ENCODE measurements at regions not wholly inside any gene's neighbourhood (a gene's known extent, or its start where the extent isn't known, plus 50 kb on each side); places are given as distances from the start of the nearest gene placed in this dataset.

DNA sequence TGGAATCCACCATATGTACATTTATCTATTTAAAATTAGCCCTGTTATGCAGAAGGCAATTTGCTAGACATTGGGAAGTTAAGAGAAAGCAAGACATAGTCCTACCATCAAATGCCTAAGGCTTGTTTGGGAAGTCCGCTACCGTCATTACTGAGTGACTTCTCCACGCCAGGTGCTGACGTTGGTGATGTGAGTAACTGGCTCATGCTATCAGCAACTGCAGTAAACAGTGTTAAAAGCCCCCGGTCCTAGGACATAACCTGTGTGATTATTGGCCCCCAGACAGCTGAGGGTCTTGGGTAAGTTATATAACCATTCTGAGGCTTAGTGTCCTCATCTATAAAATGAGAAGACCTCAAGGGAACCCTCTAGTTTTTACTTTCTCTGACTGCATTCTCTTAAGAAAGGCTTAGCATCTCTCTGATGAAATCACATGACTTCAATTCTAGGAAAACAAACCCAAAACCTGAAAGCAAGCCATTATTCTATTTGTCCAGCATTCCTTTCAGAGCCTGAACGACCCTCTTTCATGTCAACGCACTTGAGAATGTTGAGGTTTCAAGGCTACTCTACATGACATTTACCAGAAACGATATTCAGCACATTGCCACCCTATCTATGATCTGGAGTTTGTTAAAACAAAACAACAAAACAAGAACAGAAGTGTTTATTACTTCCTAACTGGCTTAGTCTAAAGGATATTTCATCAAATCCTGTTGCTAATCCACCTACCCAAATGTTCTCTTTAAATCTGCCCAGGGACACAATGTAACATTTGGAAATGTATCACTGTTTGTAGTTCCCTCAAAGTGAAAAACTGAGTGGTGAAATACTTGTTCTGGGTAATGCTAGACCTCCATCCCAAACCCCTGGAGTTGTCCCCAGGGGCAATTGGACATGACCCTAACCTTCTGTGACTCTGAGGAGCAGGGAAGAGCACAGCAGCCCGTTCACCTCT lies 133.8 kb downstream of the BTBD3 start:
- TF ChIP-seq, protein P1, sequence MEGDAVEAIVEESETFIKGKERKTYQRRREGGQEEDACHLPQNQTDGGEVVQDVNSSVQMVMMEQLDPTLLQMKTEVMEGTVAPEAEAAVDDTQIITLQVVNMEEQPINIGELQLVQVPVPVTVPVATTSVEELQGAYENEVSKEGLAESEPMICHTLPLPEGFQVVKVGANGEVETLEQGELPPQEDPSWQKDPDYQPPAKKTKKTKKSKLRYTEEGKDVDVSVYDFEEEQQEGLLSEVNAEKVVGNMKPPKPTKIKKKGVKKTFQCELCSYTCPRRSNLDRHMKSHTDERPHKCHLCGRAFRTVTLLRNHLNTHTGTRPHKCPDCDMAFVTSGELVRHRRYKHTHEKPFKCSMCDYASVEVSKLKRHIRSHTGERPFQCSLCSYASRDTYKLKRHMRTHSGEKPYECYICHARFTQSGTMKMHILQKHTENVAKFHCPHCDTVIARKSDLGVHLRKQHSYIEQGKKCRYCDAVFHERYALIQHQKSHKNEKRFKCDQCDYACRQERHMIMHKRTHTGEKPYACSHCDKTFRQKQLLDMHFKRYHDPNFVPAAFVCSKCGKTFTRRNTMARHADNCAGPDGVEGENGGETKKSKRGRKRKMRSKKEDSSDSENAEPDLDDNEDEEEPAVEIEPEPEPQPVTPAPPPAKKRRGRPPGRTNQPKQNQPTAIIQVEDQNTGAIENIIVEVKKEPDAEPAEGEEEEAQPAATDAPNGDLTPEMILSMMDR (IDR thresholded peaks at IDR 0.05; ENCODE audit: unreplicated experiment): no peak
- no peak overlapping the region for H3K4me3 Mint-ChIP-seq (ENCODE audit: low read depth)
- H3K36me3 Mint-ChIP-seq (ENCODE audit: insufficient read depth): no peaks in the 10 kb centered on the region
- DNase-seq (ENCODE audit: low spot score, unreplicated experiment): no peak
- H3K27me3 Mint-ChIP-seq: no peaks in the 10 kb centered on the region
- H3K4me1 Mint-ChIP-seq (ENCODE audit: low read depth): no peaks in the 10 kb centered on the region
- H3K27ac Mint-ChIP-seq: no peak overlapping the region
- H3K9me3 Mint-ChIP-seq (ENCODE audit: low read depth): no peaks in the 10 kb centered on the region

DNA sequence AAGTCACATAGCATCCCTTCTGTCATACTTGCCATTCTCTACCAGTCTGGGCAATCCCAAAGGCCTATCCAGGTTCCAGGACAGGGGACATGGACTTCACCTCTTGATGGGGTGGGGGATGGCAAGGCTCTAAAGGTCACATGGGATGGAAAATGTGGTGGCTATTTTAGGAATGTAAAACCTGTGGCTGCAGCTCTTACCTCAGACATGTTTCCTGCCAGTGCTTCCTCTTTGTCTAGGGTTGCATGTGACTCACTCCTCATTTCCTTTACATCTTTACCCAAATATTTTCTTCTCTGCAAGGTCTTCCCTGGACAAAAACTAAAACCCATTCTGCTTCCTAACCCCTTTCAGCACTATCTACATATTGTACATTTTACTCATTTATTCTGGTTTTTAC lies 135.7 kb downstream of the BTBD3 start:
- H3K4me1 Mint-ChIP-seq (ENCODE audit: low read depth): no peaks in the 10 kb centered on the region
- no peaks in the 10 kb centered on the region for H3K9me3 Mint-ChIP-seq (ENCODE audit: low read depth)
- DNase-seq (ENCODE audit: low spot score, unreplicated experiment): no peak
- no peaks in the 10 kb centered on the region for H3K27me3 Mint-ChIP-seq
- H3K27ac Mint-ChIP-seq: no peak overlapping the region
- no peaks in the 10 kb centered on the region for H3K36me3 Mint-ChIP-seq (ENCODE audit: insufficient read depth)
- TF ChIP-seq, protein P1 (IDR thresholded peaks at IDR 0.05; ENCODE audit: unreplicated experiment): no peak
- H3K4me3 Mint-ChIP-seq (ENCODE audit: low read depth): no peak overlapping the region

DNA sequence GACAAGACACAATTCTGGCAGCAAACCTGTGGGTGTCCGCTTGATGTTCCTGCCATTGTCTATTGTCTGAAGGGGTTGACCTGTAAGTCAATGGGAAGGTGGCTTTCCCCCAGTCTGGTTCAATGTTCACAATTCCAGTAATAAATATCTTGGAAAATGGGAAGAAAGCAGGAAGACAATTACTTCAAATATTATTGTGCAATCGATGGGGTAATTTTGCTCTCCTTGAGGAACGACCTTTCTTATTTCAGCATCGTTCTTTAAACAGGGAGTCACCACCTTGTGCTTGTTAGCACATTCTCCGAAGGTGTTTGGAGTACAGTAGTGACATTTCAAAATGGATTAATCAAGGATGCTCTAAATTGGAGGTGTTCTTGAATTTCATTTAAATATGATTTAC lies 136.9 kb downstream of the BTBD3 start:
- Mint-ChIP-seq H3K27me3 (no peaks in the 10 kb centered on the region), H3K27ac (no peak overlapping the region), H3K36me3 (ENCODE audit: insufficient read depth) (no peaks in the 10 kb centered on the region), H3K9me3 (ENCODE audit: low read depth) (no peaks in the 10 kb centered on the region), H3K4me3 (ENCODE audit: low read depth) (no peak overlapping the region), H3K4me1 (ENCODE audit: low read depth) (no peaks in the 10 kb centered on the region)
- DNase-seq (ENCODE audit: low spot score, unreplicated experiment): no peak
- TF ChIP-seq, protein P1 (IDR thresholded peaks at IDR 0.05; ENCODE audit: unreplicated experiment): no peak

DNA sequence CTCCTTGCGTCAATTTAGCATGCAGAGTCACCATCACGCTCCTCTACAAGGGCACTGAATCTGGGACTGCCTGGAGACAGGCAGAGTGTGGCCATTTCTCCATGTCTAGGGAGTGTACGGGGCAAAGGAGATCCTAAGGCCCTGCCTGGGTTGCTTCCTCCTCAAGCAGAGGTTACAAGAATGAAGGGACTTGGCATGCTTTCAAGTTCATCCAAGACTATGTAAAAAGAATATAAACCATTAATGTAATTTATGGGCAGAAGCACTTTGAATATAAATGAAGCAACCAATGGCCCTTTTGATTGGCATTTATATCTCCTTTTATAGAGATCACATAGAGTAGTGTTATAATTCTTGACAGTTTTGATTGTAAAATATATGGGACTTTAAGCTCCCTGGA lies 137.5 kb downstream of the BTBD3 start:
- TF ChIP-seq, protein P1 (IDR thresholded peaks at IDR 0.05; ENCODE audit: unreplicated experiment): no peak
- H3K36me3 Mint-ChIP-seq (ENCODE audit: insufficient read depth): no peaks in the 10 kb centered on the region
- H3K27me3 Mint-ChIP-seq: no peaks in the 10 kb centered on the region
- no peak overlapping the region for H3K4me3 Mint-ChIP-seq (ENCODE audit: low read depth)
- DNase-seq (ENCODE audit: low spot score, unreplicated experiment): no peak
- H3K4me1 Mint-ChIP-seq (ENCODE audit: low read depth): no peaks in the 10 kb centered on the region
- no peak overlapping the region for H3K27ac Mint-ChIP-seq
- no peaks in the 10 kb centered on the region for H3K9me3 Mint-ChIP-seq (ENCODE audit: low read depth)

DNA sequence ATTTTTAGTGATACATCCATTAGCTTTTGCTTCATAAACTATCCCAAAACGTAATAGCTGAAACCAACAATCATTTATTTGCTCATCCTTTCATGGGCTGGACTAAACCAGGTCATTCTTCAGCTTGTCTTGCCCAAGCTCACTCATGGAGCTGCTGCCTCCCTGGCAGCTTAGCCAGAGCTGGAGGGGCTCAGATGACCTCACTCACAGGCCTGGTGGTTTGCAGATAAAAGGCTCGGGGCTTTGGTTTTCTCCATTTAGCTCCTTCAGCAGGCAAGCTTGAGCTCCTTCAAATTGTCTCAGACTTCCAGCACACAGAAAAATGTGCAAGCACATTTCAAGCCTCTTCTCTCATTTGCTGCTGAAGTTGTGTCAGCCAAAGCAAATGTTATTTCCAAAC lies 139.1 kb downstream of the BTBD3 start:
- no peaks in the 10 kb centered on the region for H3K36me3 Mint-ChIP-seq (ENCODE audit: insufficient read depth)
- no peaks in the 10 kb centered on the region for H3K4me1 Mint-ChIP-seq (ENCODE audit: low read depth)
- H3K27ac Mint-ChIP-seq: no peak overlapping the region
- TF ChIP-seq, protein P1 (IDR thresholded peaks at IDR 0.05; ENCODE audit: unreplicated experiment): no peak
- no peak for DNase-seq (ENCODE audit: low spot score, unreplicated experiment)
- no peak overlapping the region for H3K4me3 Mint-ChIP-seq (ENCODE audit: low read depth)
- H3K27me3 Mint-ChIP-seq: no peaks in the 10 kb centered on the region
- H3K9me3 Mint-ChIP-seq (ENCODE audit: low read depth): no peaks in the 10 kb centered on the region

Measured in progenitor cell of endocrine pancreas (in vitro differentiated cells).